GM03348 (cell line): ENCODE measurements at regions not wholly inside any gene's neighbourhood (a gene's known extent, or its start where the extent isn't known, plus 50 kb on each side); places are given as distances from the start of the nearest gene placed in this dataset.

Source experiments
- DNase-seq: peaks from one replicate; pipeline ENCODE4 v3.0.0; 2012; ENCODE audit warnings: low spot score

GRCh38 chr2:71277536-71278103, 50.7 kb upstream of the PAIP2B start:
- DNase-seq: peak; percentile 16

DNA sequence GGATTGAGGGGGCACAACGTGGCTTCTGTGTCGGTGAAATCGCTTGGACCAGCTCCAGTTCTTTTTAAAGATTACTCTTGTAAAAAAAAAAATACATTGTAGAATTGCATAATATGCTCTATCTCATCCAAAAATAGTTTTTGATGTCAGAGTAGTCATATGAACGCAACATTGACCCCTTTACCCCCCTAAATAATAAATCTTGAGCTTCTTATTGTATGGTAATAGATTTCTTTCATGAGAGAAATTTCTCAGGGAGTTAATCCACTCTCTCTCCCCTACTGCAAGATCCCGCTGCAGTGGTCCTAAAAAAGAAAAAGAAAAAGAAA, 50.2 kb upstream of the PAIP2B start:
- no peak for DNase-seq

GRCh38 chr2:71276311-71277146, 49.6 kb upstream of the PAIP2B start:
- DNase-seq: peak; percentile 83
